Duodenal mucosa (tissue), 2 donors: ENCODE measurements at regions not wholly inside any gene's neighbourhood (a gene's known extent, or its start where the extent isn't known, plus 50 kb on each side); places are given as distances from the start of the nearest gene placed in this dataset.

Experiments used
- H3K27ac ChIP-seq: one replicate; pipeline ENCODE4 v1.7.0; 2013; ENCODE audit warnings: low read depth, low read length
- H3K27me3 ChIP-seq, 2 donors: one replicate each; pipeline ENCODE4 v1.7.0; 2013; ENCODE audit warnings: low read length in 2 of 2, control low read depth in 1 of 2; ENCODE audit not compliant: insufficient read depth in 2 of 2, control insufficient read depth in 1 of 2
- H3K36me3 ChIP-seq, 2 donors: one replicate each; pipeline ENCODE4 v1.7.0; 2013; ENCODE audit warnings: low read length in 2 of 2, control low read depth in 1 of 2; ENCODE audit not compliant: insufficient read depth in 2 of 2, control insufficient read depth in 1 of 2
- H3K4me1 ChIP-seq, 2 donors: one replicate each; pipeline ENCODE4 v1.7.0; 2013; ENCODE audit warnings: low read length in 2 of 2, control low read depth in 1 of 2; ENCODE audit not compliant: insufficient read depth in 2 of 2, control insufficient read depth in 1 of 2
- H3K4me3 ChIP-seq, 2 donors: one replicate each; pipeline ENCODE4 v1.7.0; 2013; ENCODE audit warnings: low read length in 2 of 2, low read depth in 1 of 2
- H3K9ac ChIP-seq, 2 donors: one replicate each; pipeline ENCODE4 v1.7.0; 2013; ENCODE audit warnings: low read length in 2 of 2, low read depth in 1 of 2
- H3K9me3 ChIP-seq, 2 donors: one replicate each; pipeline ENCODE4 v1.7.0; 2013; ENCODE audit warnings: low read length in 2 of 2, control low read depth in 1 of 2; ENCODE audit not compliant: control insufficient read depth in 1 of 2

DNA sequence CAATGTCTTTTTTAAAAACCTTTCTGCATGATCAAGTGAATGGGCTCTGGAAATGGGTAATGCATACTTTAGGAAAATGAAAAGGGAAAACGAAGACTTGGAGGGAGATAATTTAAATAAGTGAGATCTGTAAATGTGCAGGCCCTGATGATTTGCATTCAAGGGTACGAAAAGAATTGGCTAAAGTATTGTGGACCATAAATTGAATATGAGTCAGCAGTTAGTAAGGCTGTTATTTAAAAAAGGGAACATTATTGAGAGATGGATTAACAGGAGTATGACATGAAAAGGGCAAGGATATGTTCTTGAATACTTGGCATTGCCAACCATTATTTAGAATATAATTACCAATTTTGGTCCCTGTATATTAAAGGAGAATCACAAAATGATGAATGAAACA lies 125.5 kb downstream of the GPAT3 start:
- Histone ChIP-seq H3K9ac (no peak overlapping the region), H3K4me3 (no peak overlapping the region), H3K27ac (no peak overlapping the region), H3K36me3 (no peaks in the 10 kb centered on the region), H3K4me1 (no peaks in the 10 kb centered on the region), H3K27me3 (no peaks in the 10 kb centered on the region), H3K9me3 (no peaks in the 10 kb centered on the region)

DNA sequence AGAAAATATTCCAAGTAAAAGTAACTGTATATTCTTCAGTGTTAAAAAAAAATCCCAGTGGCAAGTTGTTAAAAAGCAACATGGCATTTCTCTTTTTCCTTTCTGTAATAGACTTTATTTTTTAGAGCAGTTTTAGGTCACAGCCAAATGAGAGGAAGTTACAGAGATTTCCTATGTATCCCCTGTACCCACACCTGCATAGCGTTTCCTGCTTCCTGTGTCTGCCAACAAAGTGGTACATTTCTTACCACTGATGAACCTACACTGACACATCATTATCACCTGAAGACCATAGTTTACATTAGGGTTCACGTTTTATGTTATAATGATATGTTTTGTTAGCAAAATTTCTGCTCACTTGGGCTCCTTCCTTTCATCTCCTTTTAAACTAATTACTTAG lies 124.7 kb downstream of the GPAT3 start:
- H3K9ac ChIP-seq = no peak overlapping the region
- H3K27ac ChIP-seq = no peak overlapping the region
- no peaks in the 10 kb centered on the region for H3K36me3 ChIP-seq
- no peaks in the 10 kb centered on the region for H3K9me3 ChIP-seq
- H3K4me3 ChIP-seq = no peak overlapping the region
- no peaks in the 10 kb centered on the region for H3K4me1 ChIP-seq
- no peaks in the 10 kb centered on the region for H3K27me3 ChIP-seq

DNA sequence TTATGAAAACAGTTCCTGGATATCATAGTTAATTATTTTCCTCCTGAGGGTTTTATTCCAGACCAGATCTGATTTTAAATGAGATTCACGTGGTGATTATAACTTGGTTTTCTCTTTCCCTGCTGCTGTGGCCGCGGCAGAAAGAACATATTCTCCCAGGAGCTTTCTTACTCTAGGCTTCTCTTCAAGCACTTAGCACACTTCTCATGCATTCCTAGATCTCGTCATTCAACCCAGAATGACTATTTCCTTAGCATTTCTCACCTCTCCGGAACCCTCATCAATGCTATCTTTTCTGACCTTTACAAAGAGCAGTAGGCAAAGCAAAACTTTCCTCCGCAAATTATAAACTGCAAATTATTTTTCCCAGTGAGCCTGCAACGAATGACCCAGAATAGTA lies 122.9 kb downstream of the GPAT3 start:
- H3K27ac ChIP-seq = no peak overlapping the region
- H3K4me3 ChIP-seq = no peak overlapping the region
- H3K36me3 ChIP-seq = no peaks in the 10 kb centered on the region
- no peak overlapping the region for H3K9ac ChIP-seq
- no peaks in the 10 kb centered on the region for H3K4me1 ChIP-seq
- H3K27me3 ChIP-seq = no peaks in the 10 kb centered on the region
- H3K9me3 ChIP-seq = no peaks in the 10 kb centered on the region

DNA sequence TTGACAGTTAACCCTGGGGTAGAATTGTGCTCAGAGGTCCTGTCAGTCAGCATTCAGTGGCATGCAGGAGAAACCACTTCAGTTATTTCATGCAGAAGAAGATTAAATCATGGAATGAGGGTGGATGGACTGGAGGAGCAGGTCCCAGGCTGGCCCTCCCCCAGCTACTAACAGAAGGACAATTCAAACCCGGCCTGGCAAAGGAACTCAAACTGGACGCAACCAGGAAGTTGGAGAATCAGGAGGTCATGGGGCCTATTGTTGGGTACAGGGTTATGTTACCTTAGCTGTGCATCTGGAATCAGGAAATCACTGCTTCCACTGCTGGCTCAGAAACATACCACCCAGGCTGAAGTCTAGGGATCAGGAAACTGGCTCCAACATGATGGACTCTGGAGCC lies 121.4 kb downstream of the GPAT3 start:
- Histone ChIP-seq H3K9me3 (no peaks in the 10 kb centered on the region), H3K27me3 (no peaks in the 10 kb centered on the region), H3K4me3 (no peak overlapping the region), H3K4me1 (no peaks in the 10 kb centered on the region), H3K27ac (no peak overlapping the region), H3K9ac (no peak overlapping the region), H3K36me3 (no peaks in the 10 kb centered on the region)
